Panc1 (cell line): ENCODE measurements at regions not wholly inside any gene's neighbourhood (a gene's known extent, or its start where the extent isn't known, plus 50 kb on each side); places are given as distances from the start of the nearest gene placed in this dataset.

Source experiments
- SIN3A ChIP-seq: IDR thresholded peaks from 2 replicates; pipeline ENCODE4 v1.6.1; 2012; ENCODE audit warnings: low read depth, mild to moderate bottlenecking, low read length, moderate library complexity, borderline replicate concordance; ENCODE audit not compliant: insufficient read depth
- TCF7L2 ChIP-seq: IDR thresholded peaks from 2 replicates; pipeline ENCODE4 v1.6.1; 2011; ENCODE audit warnings: mild to moderate bottlenecking, low read depth, low read length, inconsistent platforms
- TF ChIP-seq, protein P1 (sequence below): fragments of 450-650 bp; IDR thresholded peaks from 2 replicates; pipeline ENCODE4 v1.5.1; 2017; ENCODE audit warnings: mild to moderate bottlenecking
- TF ChIP-seq, protein P2 (sequence below), 2 experiments: IDR thresholded peaks; 2 replicates each; pipeline ENCODE4 v1.6.1; 2011 to 2012; ENCODE audit warnings: low read depth in 2 of 2, control low read depth in 1 of 2, low read length in 1 of 2, mild to moderate bottlenecking in 1 of 2, moderate library complexity in 1 of 2; ENCODE audit not compliant: insufficient read depth in 1 of 2

DNA sequence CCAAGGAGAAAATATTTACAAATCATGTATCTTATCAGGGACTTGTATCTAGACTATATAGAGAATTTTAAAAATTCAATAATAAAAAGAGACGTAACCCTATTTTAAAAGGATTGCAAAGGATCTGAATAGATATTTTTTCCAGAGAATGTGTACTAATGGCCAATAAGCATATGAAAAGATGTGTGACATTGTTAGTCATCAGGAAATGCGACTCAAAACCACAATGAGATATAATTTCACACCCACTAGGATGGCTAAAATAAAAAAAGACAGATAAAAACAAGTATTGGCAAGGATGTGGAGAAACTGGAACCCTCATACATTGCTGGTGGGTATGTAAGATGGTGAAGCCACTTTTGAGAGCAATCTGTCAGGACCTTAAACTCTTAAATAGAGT, 141.9 kb upstream of the BMP4 start:
- TF ChIP-seq, protein P1, sequence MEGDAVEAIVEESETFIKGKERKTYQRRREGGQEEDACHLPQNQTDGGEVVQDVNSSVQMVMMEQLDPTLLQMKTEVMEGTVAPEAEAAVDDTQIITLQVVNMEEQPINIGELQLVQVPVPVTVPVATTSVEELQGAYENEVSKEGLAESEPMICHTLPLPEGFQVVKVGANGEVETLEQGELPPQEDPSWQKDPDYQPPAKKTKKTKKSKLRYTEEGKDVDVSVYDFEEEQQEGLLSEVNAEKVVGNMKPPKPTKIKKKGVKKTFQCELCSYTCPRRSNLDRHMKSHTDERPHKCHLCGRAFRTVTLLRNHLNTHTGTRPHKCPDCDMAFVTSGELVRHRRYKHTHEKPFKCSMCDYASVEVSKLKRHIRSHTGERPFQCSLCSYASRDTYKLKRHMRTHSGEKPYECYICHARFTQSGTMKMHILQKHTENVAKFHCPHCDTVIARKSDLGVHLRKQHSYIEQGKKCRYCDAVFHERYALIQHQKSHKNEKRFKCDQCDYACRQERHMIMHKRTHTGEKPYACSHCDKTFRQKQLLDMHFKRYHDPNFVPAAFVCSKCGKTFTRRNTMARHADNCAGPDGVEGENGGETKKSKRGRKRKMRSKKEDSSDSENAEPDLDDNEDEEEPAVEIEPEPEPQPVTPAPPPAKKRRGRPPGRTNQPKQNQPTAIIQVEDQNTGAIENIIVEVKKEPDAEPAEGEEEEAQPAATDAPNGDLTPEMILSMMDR, result no peak
- TF ChIP-seq, protein P2, sequence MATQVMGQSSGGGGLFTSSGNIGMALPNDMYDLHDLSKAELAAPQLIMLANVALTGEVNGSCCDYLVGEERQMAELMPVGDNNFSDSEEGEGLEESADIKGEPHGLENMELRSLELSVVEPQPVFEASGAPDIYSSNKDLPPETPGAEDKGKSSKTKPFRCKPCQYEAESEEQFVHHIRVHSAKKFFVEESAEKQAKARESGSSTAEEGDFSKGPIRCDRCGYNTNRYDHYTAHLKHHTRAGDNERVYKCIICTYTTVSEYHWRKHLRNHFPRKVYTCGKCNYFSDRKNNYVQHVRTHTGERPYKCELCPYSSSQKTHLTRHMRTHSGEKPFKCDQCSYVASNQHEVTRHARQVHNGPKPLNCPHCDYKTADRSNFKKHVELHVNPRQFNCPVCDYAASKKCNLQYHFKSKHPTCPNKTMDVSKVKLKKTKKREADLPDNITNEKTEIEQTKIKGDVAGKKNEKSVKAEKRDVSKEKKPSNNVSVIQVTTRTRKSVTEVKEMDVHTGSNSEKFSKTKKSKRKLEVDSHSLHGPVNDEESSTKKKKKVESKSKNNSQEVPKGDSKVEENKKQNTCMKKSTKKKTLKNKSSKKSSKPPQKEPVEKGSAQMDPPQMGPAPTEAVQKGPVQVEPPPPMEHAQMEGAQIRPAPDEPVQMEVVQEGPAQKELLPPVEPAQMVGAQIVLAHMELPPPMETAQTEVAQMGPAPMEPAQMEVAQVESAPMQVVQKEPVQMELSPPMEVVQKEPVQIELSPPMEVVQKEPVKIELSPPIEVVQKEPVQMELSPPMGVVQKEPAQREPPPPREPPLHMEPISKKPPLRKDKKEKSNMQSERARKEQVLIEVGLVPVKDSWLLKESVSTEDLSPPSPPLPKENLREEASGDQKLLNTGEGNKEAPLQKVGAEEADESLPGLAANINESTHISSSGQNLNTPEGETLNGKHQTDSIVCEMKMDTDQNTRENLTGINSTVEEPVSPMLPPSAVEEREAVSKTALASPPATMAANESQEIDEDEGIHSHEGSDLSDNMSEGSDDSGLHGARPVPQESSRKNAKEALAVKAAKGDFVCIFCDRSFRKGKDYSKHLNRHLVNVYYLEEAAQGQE (IDR thresholded peaks at IDR 0.05; ENCODE audit: insufficient read depth in 1 of 2, low read depth in 2 of 2, low read length in 1 of 2), result no peak
- TF ChIP-seq SIN3A, result no peak
- TF ChIP-seq TCF7L2, result no peak
